ENCODE measurements at regions not wholly inside any gene's neighbourhood (a gene's known extent, or its start where the extent isn't known, plus 50 kb on each side); places are given as distances from the start of the nearest gene placed in this dataset.

- peak; percentile 69 for DNase-seq (ENCODE audit: low spot score)
These were observed 180.9 kb upstream of the ZNF507 start for GRCh38 chr19:32164384-32164992.

- peak; percentile 62 for DNase-seq (ENCODE audit: low spot score)
These were observed 180.3 kb upstream of the ZNF507 start for GRCh38 chr19:32165141-32165540.

GRCh38 chr19:32165750-32166149 lies 179.7 kb upstream of the ZNF507 start:
- peak; percentile 33 for DNase-seq (ENCODE audit: low spot score)

- DNase-seq (ENCODE audit: low spot score) = peak; percentile 65
These were observed 179.2 kb upstream of the ZNF507 start for GRCh38 chr19:32166238-32166637.

- peak; percentile 49 for DNase-seq (ENCODE audit: low spot score)
These were observed 177.3 kb upstream of the ZNF507 start for GRCh38 chr19:32168111-32168510.

- peak; percentile 28 for DNase-seq (ENCODE audit: low spot score)
These were observed 176.8 kb upstream of the ZNF507 start for GRCh38 chr19:32168606-32169005.

- no peak for DNase-seq (ENCODE audit: low spot score)
These were observed 173.7 kb upstream of the ZNF507 start for GRCh38 chr19:32171719-32172151.

GRCh38 chr19:32172566-32173160 lies 172.7 kb upstream of the ZNF507 start:
- DNase-seq (ENCODE audit: low spot score) = no peak

- no peak for DNase-seq (ENCODE audit: low spot score)
These were observed 171.6 kb upstream of the ZNF507 start for GRCh38 chr19:32173836-32174235.

- DNase-seq (ENCODE audit: low spot score) = peak; percentile 71
These were observed 170.9 kb upstream of the ZNF507 start for GRCh38 chr19:32174386-32175113.

- peak; percentile 20 for DNase-seq (ENCODE audit: low spot score)
These were observed 168.8 kb upstream of the ZNF507 start for GRCh38 chr19:32176591-32176990.

GRCh38 chr19:32177686-32178085 lies 167.7 kb upstream of the ZNF507 start:
- no peak for DNase-seq (ENCODE audit: low spot score)

- peak; percentile 47 for DNase-seq (ENCODE audit: low spot score)
These were observed 167.0 kb upstream of the ZNF507 start for GRCh38 chr19:32178401-32178800.

GRCh38 chr19:32178956-32179355 lies 166.5 kb upstream of the ZNF507 start:
- peak; percentile 72 for DNase-seq (ENCODE audit: low spot score)

- DNase-seq (ENCODE audit: low spot score) = peak; percentile 28
These were observed 164.0 kb upstream of the ZNF507 start for GRCh38 chr19:32181216-32181920.

- peak; percentile 80 for DNase-seq (ENCODE audit: low spot score)
These were observed 158.7 kb upstream of the ZNF507 start for GRCh38 chr19:32186542-32187330.

GRCh38 chr19:32188921-32189320 lies 156.5 kb upstream of the ZNF507 start:
- DNase-seq (ENCODE audit: low spot score) = peak; percentile 18

- peak; percentile 47 for DNase-seq (ENCODE audit: low spot score)
These were observed 155.3 kb upstream of the ZNF507 start for GRCh38 chr19:32189956-32190706.

- DNase-seq (ENCODE audit: low spot score) = peak; percentile 16
These were observed 153.5 kb upstream of the ZNF507 start for GRCh38 chr19:32191921-32192320.

Data from mesenteric fat pad (tissue), 1 donor.